MM.1S (cell line): ENCODE measurements at regions not wholly inside any gene's neighbourhood (a gene's known extent, or its start where the extent isn't known, plus 50 kb on each side); places are given as distances from the start of the nearest gene placed in this dataset.

Experiments used
- DNase-seq: peaks from one replicate; pipeline ENCODE4 v3.0.0-alpha.2; 2015
- H2AFZ ChIP-seq: fragments of 300-600 bp; sonication (generic); 2 replicates; pipeline ENCODE4 v1.6.0; 2016; ENCODE audit warnings: antibody characterized with exemption, low read length
- H3F3A ChIP-seq: fragments of 300-600 bp; sonication (generic); 2 replicates; pipeline ENCODE4 v1.6.1; 2016; ENCODE audit warnings: mild to moderate bottlenecking, antibody characterized with exemption, low read length, moderate library complexity, mixed read lengths; ENCODE audit not compliant: insufficient read depth
- H3K27ac ChIP-seq: fragments of 300-600 bp; sonication (generic); 2 replicates; pipeline ENCODE4 v1.5.1; 2016; ENCODE audit warnings: mild to moderate bottlenecking, low read length
- H3K27me3 ChIP-seq: fragments of 300-600 bp; sonication (generic); replicated peaks from 2 replicates; pipeline ENCODE4 v1.6.0; 2016; ENCODE audit warnings: low read length; ENCODE audit not compliant: insufficient read depth
- H3K36me3 ChIP-seq: fragments of 300-600 bp; sonication (generic); replicated peaks from 2 replicates; pipeline ENCODE4 v1.6.1; 2016; ENCODE audit warnings: mild to moderate bottlenecking, low read length, mixed read lengths; ENCODE audit not compliant: insufficient read depth
- H3K4me1 ChIP-seq: fragments of 300-600 bp; sonication (generic); 2 replicates; pipeline ENCODE4 v1.6.1; 2016; ENCODE audit warnings: low read length, mixed read lengths
- H3K4me2 ChIP-seq: fragments of 300-600 bp; sonication (generic); 2 replicates; pipeline ENCODE4 v1.6.0; 2016; ENCODE audit warnings: low read depth, low read length
- H3K4me3 ChIP-seq: fragments of 300-600 bp; sonication (generic); 2 replicates; pipeline ENCODE4 v1.5.1; 2016; ENCODE audit warnings: low read length, mixed read lengths
- H3K79me2 ChIP-seq: fragments of 300-600 bp; sonication (generic); 2 replicates; pipeline ENCODE4 v1.6.1; 2016; ENCODE audit warnings: mixed run types, low read length, mixed read lengths
- H3K9ac ChIP-seq: fragments of 300-600 bp; sonication (generic); 2 replicates; pipeline ENCODE4 v1.6.1; 2016; ENCODE audit warnings: low read length, mixed read lengths
- H3K9me2 ChIP-seq: fragments of 300-600 bp; sonication (generic); replicated peaks from 2 replicates; pipeline ENCODE4 v1.6.1; 2016; ENCODE audit warnings: mild to moderate bottlenecking, low read length, mixed read lengths; ENCODE audit not compliant: insufficient read depth
- H3K9me3 ChIP-seq: fragments of 300-600 bp; sonication (generic); replicated peaks from 2 replicates; pipeline ENCODE4 v1.6.1; 2016; ENCODE audit warnings: mild to moderate bottlenecking, low read length, mixed read lengths; ENCODE audit not compliant: insufficient read depth
- H4K20me1 ChIP-seq: fragments of 300-600 bp; sonication (generic); 2 replicates; pipeline ENCODE4 v1.6.1; 2016; ENCODE audit warnings: mild to moderate bottlenecking, low read length, moderate library complexity, mixed read lengths; ENCODE audit not compliant: insufficient read depth
- CTCF ChIP-seq: fragments of 300-600 bp; sonication (generic); IDR thresholded peaks from 2 replicates; pipeline ENCODE4 v1.5.1; 2016; ENCODE audit warnings: antibody characterized with exemption, low read length, mixed read lengths
- EZH2 ChIP-seq: fragments of 300-600 bp; sonication (generic); optimal IDR thresholded peaks from 2 replicates; pipeline ENCODE3; 2017; ENCODE audit warnings: low read depth, mild to moderate bottlenecking, antibody characterized with exemption, low read length, mixed read lengths
- EZH2phosphoT487 ChIP-seq: fragments of 300-600 bp; sonication (generic); IDR thresholded peaks from 2 replicates; pipeline ENCODE4 v1.6.1; 2018; ENCODE audit warnings: antibody characterized with exemption, low read length

- Histone ChIP-seq H3K79me2 (no peaks in the 10 kb centered on the region), H3K9ac (no peak overlapping the region), H4K20me1 (no peaks in the 10 kb centered on the region), H3K4me3 (no peak overlapping the region), H3K27me3 (no peaks in the 10 kb centered on the region), H2AFZ (no peak overlapping the region), H3K9me3 (no peaks in the 10 kb centered on the region), H3K27ac (no peak overlapping the region), H3F3A (no peaks in the 10 kb centered on the region), H3K36me3 (no peaks in the 10 kb centered on the region), H3K9me2 (no peaks in the 10 kb centered on the region), H3K4me2 (no peak overlapping the region), H3K4me1 (no peaks in the 10 kb centered on the region)
- DNase-seq: no peak
- TF ChIP-seq EZH2 (no peak), EZH2phosphoT487 (no peak), CTCF (no peak)
Observed at GRCh38 chr6:104226790-104227446, 632.8 kb downstream of the HACE1 start.

GRCh38 chr6:104218116-104218515 is 641.6 kb downstream of the HACE1 start:
- no peaks in the 10 kb centered on the region for H3K27me3 ChIP-seq
- no peak for DNase-seq
- TF ChIP-seq EZH2phosphoT487 (no peak), CTCF (no peak), EZH2 (no peak)
- no peaks in the 10 kb centered on the region for H4K20me1 ChIP-seq
- H3F3A ChIP-seq: no peaks in the 10 kb centered on the region
- no peaks in the 10 kb centered on the region for H3K79me2 ChIP-seq
- no peak overlapping the region for H3K27ac ChIP-seq
- no peak overlapping the region for H3K9ac ChIP-seq
- no peak overlapping the region for H3K4me3 ChIP-seq
- H3K9me2 ChIP-seq: no peaks in the 10 kb centered on the region
- H3K4me1 ChIP-seq: no peaks in the 10 kb centered on the region
- no peaks in the 10 kb centered on the region for H3K36me3 ChIP-seq
- H3K9me3 ChIP-seq: no peaks in the 10 kb centered on the region
- H3K4me2 ChIP-seq: no peak overlapping the region
- H2AFZ ChIP-seq: no peak overlapping the region

DNA sequence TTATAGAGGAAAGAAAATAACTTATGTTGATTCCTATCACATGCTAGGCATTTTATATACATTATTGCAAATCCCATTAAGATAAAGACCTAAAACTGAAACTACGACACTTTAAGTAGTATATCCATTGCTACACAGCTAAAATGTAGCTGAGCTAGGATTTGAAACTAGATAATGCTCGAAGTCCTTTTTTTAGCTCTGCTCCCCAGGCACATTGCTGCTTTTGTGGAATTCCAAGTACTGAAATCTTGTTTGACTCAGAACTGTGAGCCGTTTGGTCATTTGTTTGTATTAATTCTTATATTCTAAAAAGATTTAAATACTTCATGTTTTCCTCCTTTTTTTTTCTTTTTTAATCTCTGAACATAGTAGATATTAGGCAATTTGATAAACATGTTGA is 644.8 kb downstream of the HACE1 start:
- no peaks in the 10 kb centered on the region for H3K4me1 ChIP-seq
- H3K9me3 ChIP-seq: no peaks in the 10 kb centered on the region
- H3K4me3 ChIP-seq: no peak overlapping the region
- no peaks in the 10 kb centered on the region for H3K79me2 ChIP-seq
- no peak for TF ChIP-seq EZH2
- no peaks in the 10 kb centered on the region for H3K36me3 ChIP-seq
- H3K27ac ChIP-seq: no peak overlapping the region
- no peaks in the 10 kb centered on the region for H3F3A ChIP-seq
- no peak overlapping the region for H2AFZ ChIP-seq
- H4K20me1 ChIP-seq: no peaks in the 10 kb centered on the region
- H3K9me2 ChIP-seq: no peaks in the 10 kb centered on the region
- no peak overlapping the region for H3K9ac ChIP-seq
- no peaks in the 10 kb centered on the region for H3K27me3 ChIP-seq
- no peak for DNase-seq
- no peak overlapping the region for H3K4me2 ChIP-seq

- H2AFZ ChIP-seq: no peak overlapping the region
- no peak overlapping the region for H3K4me3 ChIP-seq
- H3F3A ChIP-seq: no peaks in the 10 kb centered on the region
- H3K9me2 ChIP-seq: no peaks in the 10 kb centered on the region
- no peaks in the 10 kb centered on the region for H3K27me3 ChIP-seq
- H3K4me1 ChIP-seq: no peaks in the 10 kb centered on the region
- H3K79me2 ChIP-seq: no peaks in the 10 kb centered on the region
- no peak for DNase-seq
- no peak overlapping the region for H3K9ac ChIP-seq
- TF ChIP-seq EZH2 (no peak), CTCF (no peak), EZH2phosphoT487 (no peak)
- no peak overlapping the region for H3K27ac ChIP-seq
- H3K9me3 ChIP-seq: no peaks in the 10 kb centered on the region
- no peaks in the 10 kb centered on the region for H4K20me1 ChIP-seq
- no peak overlapping the region for H3K4me2 ChIP-seq
- no peaks in the 10 kb centered on the region for H3K36me3 ChIP-seq
Observed at GRCh38 chr6:104212977-104213668, 646.6 kb downstream of the HACE1 start.
